Panc1 (cell line): ENCODE measurements at regions not wholly inside any gene's neighbourhood (a gene's known extent, or its start where the extent isn't known, plus 50 kb on each side); places are given as distances from the start of the nearest gene placed in this dataset.

Experiments used
- POLR2AphosphoS5 ChIP-seq: IDR thresholded peaks from 2 replicates; pipeline ENCODE4 v1.6.1; 2012; ENCODE audit warnings: mild to moderate bottlenecking, low read depth, low read length, moderate library complexity
- TCF7L2 ChIP-seq: IDR thresholded peaks from 2 replicates; pipeline ENCODE4 v1.6.1; 2011; ENCODE audit warnings: mild to moderate bottlenecking, low read depth, low read length, inconsistent platforms
- TF ChIP-seq, protein P1 (sequence below): fragments of 450-650 bp; IDR thresholded peaks from 2 replicates; pipeline ENCODE4 v1.5.1; 2017; ENCODE audit warnings: mild to moderate bottlenecking
- TF ChIP-seq, protein P2 (sequence below), 2 experiments: IDR thresholded peaks; 2 replicates each; pipeline ENCODE4 v1.6.1; 2011 to 2012; ENCODE audit warnings: low read depth in 2 of 2, control low read depth in 1 of 2, low read length in 1 of 2, mild to moderate bottlenecking in 1 of 2, moderate library complexity in 1 of 2; ENCODE audit not compliant: insufficient read depth in 1 of 2

DNA sequence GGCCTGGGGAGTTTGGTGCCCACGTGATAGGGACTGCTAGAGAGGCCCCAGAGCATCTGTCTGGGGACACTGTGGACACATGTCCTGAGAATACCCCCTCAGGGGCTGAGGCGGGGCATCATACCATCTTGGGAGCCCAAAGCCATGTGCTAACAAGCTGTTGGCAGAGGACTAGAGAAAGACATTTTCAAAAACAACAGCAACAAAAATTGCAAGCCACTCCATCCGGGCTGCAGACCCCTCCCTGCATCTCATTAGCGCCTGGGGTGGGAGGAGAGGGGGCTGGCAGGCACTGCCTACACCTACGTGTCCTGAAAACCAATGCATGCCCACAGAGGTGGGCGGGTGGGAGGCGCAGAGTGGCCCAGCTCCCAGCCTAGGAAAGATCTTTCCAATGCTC, 507.4 kb upstream of the PODXL start:
- TF ChIP-seq TCF7L2 (no peak), POLR2AphosphoS5 (no peak)
- TF ChIP-seq, protein P1, sequence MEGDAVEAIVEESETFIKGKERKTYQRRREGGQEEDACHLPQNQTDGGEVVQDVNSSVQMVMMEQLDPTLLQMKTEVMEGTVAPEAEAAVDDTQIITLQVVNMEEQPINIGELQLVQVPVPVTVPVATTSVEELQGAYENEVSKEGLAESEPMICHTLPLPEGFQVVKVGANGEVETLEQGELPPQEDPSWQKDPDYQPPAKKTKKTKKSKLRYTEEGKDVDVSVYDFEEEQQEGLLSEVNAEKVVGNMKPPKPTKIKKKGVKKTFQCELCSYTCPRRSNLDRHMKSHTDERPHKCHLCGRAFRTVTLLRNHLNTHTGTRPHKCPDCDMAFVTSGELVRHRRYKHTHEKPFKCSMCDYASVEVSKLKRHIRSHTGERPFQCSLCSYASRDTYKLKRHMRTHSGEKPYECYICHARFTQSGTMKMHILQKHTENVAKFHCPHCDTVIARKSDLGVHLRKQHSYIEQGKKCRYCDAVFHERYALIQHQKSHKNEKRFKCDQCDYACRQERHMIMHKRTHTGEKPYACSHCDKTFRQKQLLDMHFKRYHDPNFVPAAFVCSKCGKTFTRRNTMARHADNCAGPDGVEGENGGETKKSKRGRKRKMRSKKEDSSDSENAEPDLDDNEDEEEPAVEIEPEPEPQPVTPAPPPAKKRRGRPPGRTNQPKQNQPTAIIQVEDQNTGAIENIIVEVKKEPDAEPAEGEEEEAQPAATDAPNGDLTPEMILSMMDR = no peak
- TF ChIP-seq, protein P2, sequence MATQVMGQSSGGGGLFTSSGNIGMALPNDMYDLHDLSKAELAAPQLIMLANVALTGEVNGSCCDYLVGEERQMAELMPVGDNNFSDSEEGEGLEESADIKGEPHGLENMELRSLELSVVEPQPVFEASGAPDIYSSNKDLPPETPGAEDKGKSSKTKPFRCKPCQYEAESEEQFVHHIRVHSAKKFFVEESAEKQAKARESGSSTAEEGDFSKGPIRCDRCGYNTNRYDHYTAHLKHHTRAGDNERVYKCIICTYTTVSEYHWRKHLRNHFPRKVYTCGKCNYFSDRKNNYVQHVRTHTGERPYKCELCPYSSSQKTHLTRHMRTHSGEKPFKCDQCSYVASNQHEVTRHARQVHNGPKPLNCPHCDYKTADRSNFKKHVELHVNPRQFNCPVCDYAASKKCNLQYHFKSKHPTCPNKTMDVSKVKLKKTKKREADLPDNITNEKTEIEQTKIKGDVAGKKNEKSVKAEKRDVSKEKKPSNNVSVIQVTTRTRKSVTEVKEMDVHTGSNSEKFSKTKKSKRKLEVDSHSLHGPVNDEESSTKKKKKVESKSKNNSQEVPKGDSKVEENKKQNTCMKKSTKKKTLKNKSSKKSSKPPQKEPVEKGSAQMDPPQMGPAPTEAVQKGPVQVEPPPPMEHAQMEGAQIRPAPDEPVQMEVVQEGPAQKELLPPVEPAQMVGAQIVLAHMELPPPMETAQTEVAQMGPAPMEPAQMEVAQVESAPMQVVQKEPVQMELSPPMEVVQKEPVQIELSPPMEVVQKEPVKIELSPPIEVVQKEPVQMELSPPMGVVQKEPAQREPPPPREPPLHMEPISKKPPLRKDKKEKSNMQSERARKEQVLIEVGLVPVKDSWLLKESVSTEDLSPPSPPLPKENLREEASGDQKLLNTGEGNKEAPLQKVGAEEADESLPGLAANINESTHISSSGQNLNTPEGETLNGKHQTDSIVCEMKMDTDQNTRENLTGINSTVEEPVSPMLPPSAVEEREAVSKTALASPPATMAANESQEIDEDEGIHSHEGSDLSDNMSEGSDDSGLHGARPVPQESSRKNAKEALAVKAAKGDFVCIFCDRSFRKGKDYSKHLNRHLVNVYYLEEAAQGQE (IDR thresholded peaks at IDR 0.05; ENCODE audit: insufficient read depth in 1 of 2, low read depth in 2 of 2, low read length in 1 of 2) = no peak
